ENCODE measurements at regions not wholly inside any gene's neighbourhood (a gene's known extent, or its start where the extent isn't known, plus 50 kb on each side); places are given as distances from the start of the nearest gene placed in this dataset.

DNA sequence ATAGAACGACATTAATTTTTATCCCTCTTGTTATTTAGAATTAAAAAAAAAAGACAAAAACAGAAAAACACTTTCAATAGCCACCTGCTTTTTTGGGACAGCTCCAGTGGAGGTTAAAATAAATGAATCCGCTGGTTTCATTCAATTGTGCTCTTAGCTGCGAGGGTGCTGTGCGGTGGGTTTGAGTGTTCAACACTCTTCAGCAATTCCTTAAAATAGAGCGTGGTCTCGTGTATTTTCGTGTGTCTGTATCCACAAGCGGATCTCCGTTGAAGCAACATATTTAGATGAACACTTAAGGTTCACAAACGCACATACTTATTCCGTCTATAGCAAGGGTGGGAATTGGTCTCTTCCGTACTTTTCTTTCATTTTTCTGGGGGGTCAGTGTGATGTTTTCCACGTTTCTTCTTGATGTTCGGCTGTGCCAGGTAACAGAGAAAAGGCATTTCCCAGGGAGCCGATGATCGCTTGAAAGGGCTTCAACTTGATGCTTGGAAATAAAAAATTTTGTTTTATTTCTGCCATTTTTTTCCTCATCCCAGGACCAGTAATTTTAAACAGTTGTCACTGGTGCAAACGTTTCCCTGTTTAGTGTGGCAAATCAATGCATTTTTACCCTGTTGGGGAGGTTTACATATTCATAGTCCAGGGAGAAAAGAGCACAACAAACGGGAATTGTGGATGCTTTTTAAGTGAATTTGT, 297.9 kb downstream of the IRF8 start:
- intact Hi-C loops (cut with DNase I), result loop anchor here (5.0 kb wide), 2 partner anchors 45 to 85 kb away; no protein-coding TSS in a partner anchor
- WGBS, result 68% methylated on average over 18 of the region's 18 CpGs
- Histone ChIP-seq H3K4me3 (peak overlapping the region in 1 of 2 donors; percentile 6), H3K4me1 (replicated peaks) (no peaks in the 10 kb centered on the region), H3K27ac (peak overlapping the region; percentile 56 to 67), H3K9me3 (no peaks in the 10 kb centered on the region), H3K27me3 (replicated peaks; ENCODE audit: insufficient read depth) (peaks cover 25% of the 10 kb centered on the region), H3K36me3 (no peaks in the 10 kb centered on the region)
- DNase-seq (ENCODE audit: low spot score), result no peak
- no peak for TF ChIP-seq POLR2AphosphoS5 (IDR thresholded peaks at IDR 0.05)
- TF ChIP-seq POLR2A (IDR thresholded peaks at IDR 0.05), result no peak
- TF ChIP-seq, protein P1, sequence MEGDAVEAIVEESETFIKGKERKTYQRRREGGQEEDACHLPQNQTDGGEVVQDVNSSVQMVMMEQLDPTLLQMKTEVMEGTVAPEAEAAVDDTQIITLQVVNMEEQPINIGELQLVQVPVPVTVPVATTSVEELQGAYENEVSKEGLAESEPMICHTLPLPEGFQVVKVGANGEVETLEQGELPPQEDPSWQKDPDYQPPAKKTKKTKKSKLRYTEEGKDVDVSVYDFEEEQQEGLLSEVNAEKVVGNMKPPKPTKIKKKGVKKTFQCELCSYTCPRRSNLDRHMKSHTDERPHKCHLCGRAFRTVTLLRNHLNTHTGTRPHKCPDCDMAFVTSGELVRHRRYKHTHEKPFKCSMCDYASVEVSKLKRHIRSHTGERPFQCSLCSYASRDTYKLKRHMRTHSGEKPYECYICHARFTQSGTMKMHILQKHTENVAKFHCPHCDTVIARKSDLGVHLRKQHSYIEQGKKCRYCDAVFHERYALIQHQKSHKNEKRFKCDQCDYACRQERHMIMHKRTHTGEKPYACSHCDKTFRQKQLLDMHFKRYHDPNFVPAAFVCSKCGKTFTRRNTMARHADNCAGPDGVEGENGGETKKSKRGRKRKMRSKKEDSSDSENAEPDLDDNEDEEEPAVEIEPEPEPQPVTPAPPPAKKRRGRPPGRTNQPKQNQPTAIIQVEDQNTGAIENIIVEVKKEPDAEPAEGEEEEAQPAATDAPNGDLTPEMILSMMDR (IDR thresholded peaks at IDR 0.05), result no peak

DNA sequence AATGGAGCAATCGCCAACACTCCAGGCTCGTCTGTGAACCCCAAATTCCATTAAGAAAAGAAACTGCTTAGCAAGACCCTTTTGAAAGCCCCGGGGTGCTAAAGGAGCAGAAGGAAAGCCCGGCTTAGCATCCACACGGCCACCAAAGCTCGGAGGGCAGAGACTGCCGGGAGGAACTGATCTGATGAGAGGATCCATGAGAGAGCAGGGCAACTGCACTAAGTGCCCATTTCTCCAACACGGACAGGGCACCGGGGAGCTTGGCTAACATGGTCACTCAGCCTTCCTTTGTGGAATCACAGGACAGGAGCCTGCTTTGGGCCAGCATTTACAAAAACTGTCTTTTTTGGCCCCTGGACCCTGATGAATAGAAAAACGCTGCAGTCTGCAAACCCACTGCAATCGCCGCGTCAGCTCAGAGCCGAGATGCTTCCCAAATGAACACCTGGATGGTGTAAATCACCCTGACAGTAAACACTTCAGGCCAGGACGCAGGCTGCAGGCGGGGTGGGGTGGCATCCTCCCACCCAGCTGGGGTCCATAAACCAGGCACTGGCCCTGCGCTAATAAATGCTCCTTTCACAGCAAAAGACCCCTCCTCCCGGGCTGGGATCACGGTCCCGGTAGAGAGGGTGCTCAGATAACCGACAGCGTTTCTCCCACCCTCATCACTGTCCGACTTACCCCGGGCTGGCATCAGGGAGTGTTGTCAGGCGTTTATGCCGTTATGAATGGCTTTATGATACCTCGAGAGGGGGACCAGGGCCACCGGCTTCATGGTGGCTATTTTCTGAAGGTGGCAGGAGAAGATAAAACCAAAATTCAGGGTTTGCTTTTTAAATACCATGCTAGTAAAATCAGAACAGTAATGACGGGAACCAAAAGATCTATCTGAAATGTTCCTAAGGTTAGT, 299.5 kb downstream of the IRF8 start:
- H3K4me1 ChIP-seq (replicated peaks), result no peaks in the 10 kb centered on the region
- DNase-seq (ENCODE audit: low spot score), result no peak
- TF ChIP-seq, protein P1 (IDR thresholded peaks at IDR 0.05), result no peak
- TF ChIP-seq POLR2A (IDR thresholded peaks at IDR 0.05), result no peak
- TF ChIP-seq POLR2AphosphoS5 (IDR thresholded peaks at IDR 0.05), result no peak
- H3K27me3 ChIP-seq (replicated peaks; ENCODE audit: insufficient read depth), result peaks cover 25% of the 10 kb centered on the region
- intact Hi-C loops (cut with DNase I), result loop anchor here (2.0 to 5.0 kb wide), 3 partner anchors 46 to 316 kb away; no protein-coding TSS in a partner anchor
- H3K27ac ChIP-seq, result peak overlapping the region; percentile 54 to 67
- H3K4me3 ChIP-seq, result no peak overlapping the region
- H3K36me3 ChIP-seq, result no peaks in the 10 kb centered on the region
- WGBS, result 8% methylated on average over 29 of the region's 29 CpGs
- no peaks in the 10 kb centered on the region for H3K9me3 ChIP-seq

DNA sequence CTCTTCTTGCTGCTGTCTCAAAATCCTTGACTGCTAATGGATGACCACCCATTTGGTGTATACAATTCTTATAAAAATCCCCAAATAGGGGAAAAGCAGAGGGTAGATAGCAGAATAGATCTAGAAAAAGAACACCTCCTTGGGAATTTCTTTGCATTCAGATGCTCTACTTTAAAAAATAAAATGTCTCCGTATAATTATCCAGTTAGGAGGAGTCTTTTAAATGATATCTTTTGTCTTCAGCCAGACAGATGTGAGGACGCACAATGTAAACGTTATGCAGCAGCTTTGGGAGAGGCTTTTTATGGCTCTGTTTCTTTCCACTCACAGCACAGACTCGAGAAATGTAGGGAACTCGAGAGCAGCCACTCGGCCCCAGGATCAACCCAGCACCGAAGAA, 300.2 kb downstream of the IRF8 start:
- no peaks in the 10 kb centered on the region for H3K36me3 ChIP-seq
- no peaks in the 10 kb centered on the region for H3K9me3 ChIP-seq
- H3K4me3 ChIP-seq, result no peak overlapping the region
- 12% methylated on average over 7 of the region's 7 CpGs for WGBS
- peak overlapping the region; percentile 54 to 67 for H3K27ac ChIP-seq
- no peak for DNase-seq (ENCODE audit: low spot score)
- TF ChIP-seq POLR2AphosphoS5 (IDR thresholded peaks at IDR 0.05) (no peak), POLR2A (IDR thresholded peaks at IDR 0.05) (no peak)
- TF ChIP-seq, protein P1 (IDR thresholded peaks at IDR 0.05), result no peak
- peaks cover 25% of the 10 kb centered on the region for H3K27me3 ChIP-seq (replicated peaks; ENCODE audit: insufficient read depth)
- intact Hi-C loops (cut with DNase I), result loop anchor here (2.0 to 5.0 kb wide), 3 partner anchors 47 to 316 kb away; no protein-coding TSS in a partner anchor
- no peaks in the 10 kb centered on the region for H3K4me1 ChIP-seq (replicated peaks)

- Histone ChIP-seq H3K27me3 (replicated peaks; ENCODE audit: insufficient read depth) (peaks cover 25% of the 10 kb centered on the region), H3K4me1 (replicated peaks) (no peaks in the 10 kb centered on the region), H3K27ac (peak overlapping the region; percentile 54 to 67), H3K4me3 (no peak overlapping the region), H3K9me3 (no peaks in the 10 kb centered on the region), H3K36me3 (no peaks in the 10 kb centered on the region)
- DNase-seq (ENCODE audit: low spot score), result no peak
- TF ChIP-seq POLR2A (IDR thresholded peaks at IDR 0.05) (no peak), POLR2AphosphoS5 (IDR thresholded peaks at IDR 0.05) (no peak)
- TF ChIP-seq, protein P1 (IDR thresholded peaks at IDR 0.05), result no peak
- 20% methylated on average over 28 of the region's 28 CpGs for WGBS
- intact Hi-C loops (cut with DNase I), result loop anchor here (2.0 to 5.0 kb wide), 6 partner anchors 48 to 315 kb away; no protein-coding TSS in a partner anchor
Measured at GRCh38 chr16:86199871-86200695, 301.1 kb downstream of the IRF8 start.
